ENCODE measurements at regions not wholly inside any gene's neighbourhood (a gene's known extent, or its start where the extent isn't known, plus 50 kb on each side); places are given as distances from the start of the nearest gene placed in this dataset.

- TF ChIP-seq YY1 (IDR thresholded peaks at IDR 0.05; ENCODE audit: insufficient read depth, insufficient read length) (no peak), ZNF274 (IDR thresholded peaks at IDR 0.05; ENCODE audit: low read depth, low read length) (no peak), SUZ12 (IDR thresholded peaks at IDR 0.05; ENCODE audit: extremely low read depth, insufficient read depth, insufficient read length) (no peak)
Observed at GRCh38 chr4:29559286-29559685, 1160.9 kb upstream of the PCDH7 start.
